ENCODE measurements at regions not wholly inside any gene's neighbourhood (a gene's known extent, or its start where the extent isn't known, plus 50 kb on each side); places are given as distances from the start of the nearest gene placed in this dataset.

DNA sequence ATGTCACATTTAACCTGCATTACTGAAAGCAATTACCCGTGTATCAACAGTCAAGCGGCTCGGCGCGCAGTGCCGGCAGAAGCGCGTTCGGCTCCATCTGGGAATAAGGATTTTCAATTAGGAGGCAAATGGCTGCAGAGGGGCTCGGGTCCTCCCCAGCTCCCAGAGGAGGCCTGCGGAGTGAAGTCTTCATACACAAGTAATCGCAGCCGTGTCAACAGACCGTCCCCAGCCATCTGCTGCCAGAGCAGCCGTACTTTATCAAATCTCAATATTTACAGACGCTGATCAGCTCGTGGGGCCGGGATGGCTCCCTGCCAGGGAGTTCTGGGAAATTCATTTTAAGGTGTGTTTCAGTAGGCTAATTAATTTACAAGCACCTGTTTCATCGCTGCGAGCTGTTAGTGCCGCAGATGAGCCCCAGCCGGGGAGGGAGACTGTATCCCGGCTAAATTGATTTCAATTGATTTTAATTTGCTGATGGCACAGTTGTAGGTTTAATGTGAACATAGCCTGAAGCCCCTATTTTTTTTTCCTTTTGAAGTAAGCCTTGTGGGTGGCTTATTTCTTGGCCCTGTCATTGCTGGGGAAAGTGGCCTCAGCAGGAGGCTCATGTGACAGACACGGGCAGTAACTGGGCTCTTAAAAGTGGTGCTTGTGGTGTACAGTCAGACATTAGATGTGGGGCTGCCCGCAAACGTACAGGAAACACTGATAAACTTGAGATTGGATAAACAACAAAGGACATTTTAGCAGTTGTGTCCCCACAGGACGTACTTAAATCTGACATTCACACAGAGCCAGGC, 252.7 kb downstream of the TEX29 start:
- no peak for DNase-seq
- Histone ChIP-seq H3K4me3 (no peak overlapping the region), H3K27ac (no peak overlapping the region), H3K9me3 (peaks cover 8% of the 10 kb centered on the region), H3K36me3 (no peaks in the 10 kb centered on the region), H3K27me3 (ENCODE audit: low read depth) (no peaks in the 10 kb centered on the region), H3K4me1 (no peaks in the 10 kb centered on the region)
- intact Hi-C loops (cut with DNase I) = no loop called here
- ATAC-seq = no peak
- TF ChIP-seq, protein P1, sequence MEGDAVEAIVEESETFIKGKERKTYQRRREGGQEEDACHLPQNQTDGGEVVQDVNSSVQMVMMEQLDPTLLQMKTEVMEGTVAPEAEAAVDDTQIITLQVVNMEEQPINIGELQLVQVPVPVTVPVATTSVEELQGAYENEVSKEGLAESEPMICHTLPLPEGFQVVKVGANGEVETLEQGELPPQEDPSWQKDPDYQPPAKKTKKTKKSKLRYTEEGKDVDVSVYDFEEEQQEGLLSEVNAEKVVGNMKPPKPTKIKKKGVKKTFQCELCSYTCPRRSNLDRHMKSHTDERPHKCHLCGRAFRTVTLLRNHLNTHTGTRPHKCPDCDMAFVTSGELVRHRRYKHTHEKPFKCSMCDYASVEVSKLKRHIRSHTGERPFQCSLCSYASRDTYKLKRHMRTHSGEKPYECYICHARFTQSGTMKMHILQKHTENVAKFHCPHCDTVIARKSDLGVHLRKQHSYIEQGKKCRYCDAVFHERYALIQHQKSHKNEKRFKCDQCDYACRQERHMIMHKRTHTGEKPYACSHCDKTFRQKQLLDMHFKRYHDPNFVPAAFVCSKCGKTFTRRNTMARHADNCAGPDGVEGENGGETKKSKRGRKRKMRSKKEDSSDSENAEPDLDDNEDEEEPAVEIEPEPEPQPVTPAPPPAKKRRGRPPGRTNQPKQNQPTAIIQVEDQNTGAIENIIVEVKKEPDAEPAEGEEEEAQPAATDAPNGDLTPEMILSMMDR (IDR thresholded peaks at IDR 0.05) = no peak

DNA sequence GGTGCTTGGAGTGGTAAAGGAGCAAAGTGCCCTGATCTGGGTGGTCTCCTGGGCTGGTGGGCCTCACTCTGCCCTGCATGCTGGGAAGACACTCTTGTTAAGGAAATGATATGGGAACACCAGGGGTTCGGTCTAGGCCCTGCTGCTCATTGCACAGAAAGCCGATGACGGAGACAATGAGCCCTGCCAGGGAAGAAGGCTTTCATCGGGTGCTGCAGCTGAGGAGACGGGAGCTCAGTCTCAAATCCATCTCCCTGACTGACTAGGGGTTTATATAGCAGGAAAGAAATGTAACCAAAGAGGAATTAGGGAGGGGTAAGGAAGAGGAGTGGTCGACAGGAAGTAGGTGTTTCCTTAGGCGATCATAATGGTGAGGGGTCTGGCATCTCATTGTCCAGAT, 253.4 kb downstream of the TEX29 start:
- Histone ChIP-seq H3K27me3 (ENCODE audit: low read depth) (no peaks in the 10 kb centered on the region), H3K4me1 (no peaks in the 10 kb centered on the region), H3K9me3 (peaks cover 8% of the 10 kb centered on the region), H3K4me3 (no peak overlapping the region), H3K36me3 (no peaks in the 10 kb centered on the region), H3K27ac (no peak overlapping the region)
- ATAC-seq (no peak), DNase-seq (no peak)
- intact Hi-C loops (cut with DNase I) = no loop called here
- TF ChIP-seq, protein P1 (IDR thresholded peaks at IDR 0.05) = no peak

DNA sequence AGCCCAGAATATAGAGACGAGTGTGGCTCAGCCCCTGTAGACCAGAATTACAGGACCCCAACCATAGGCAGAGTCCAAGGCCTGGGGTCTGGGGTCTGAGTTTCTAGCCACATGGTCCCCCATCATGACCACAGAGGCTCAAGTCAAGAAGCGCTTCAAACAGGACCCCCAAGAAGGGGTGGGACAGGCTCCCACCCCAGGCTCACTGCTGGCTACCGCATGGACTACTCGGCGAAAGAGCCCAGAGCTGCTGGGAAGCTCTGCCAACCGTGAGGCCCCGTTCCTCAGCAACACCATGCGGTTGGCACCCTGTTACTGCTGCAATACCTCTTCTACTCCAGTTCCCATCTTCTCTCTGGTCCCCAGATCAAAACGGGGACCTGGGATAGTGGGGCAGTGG, 254.8 kb downstream of the TEX29 start:
- H3K36me3 ChIP-seq = no peaks in the 10 kb centered on the region
- ATAC-seq (no peak), DNase-seq (no peak)
- no peaks in the 10 kb centered on the region for H3K27me3 ChIP-seq (ENCODE audit: low read depth)
- TF ChIP-seq, protein P1 (IDR thresholded peaks at IDR 0.05) = no peak
- peaks cover 8% of the 10 kb centered on the region for H3K9me3 ChIP-seq
- H3K27ac ChIP-seq = no peak overlapping the region
- no peak overlapping the region for H3K4me3 ChIP-seq
- intact Hi-C loops (cut with DNase I) = no loop called here
- H3K4me1 ChIP-seq = no peaks in the 10 kb centered on the region

DNA sequence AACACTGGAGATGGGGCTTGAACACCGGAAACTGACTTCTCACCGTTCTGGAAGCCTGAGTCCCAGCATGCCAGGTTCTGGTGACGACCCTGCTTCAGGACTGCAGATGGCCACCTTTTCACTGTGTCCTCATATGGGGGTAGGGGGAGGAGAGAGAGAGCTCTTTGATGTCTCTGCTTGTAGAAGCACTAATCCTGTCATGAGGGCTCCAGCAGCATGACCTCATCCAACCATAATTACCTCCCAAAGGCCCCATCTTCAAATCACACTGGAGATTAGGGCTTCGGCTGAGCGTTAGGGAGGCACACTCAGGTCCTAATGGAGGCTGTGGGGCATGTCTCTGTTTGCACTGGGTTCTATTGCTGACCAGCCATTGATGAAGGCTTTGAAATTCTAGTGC, 255.3 kb downstream of the TEX29 start:
- Histone ChIP-seq H3K4me3 (no peak overlapping the region), H3K4me1 (no peaks in the 10 kb centered on the region), H3K27me3 (ENCODE audit: low read depth) (no peaks in the 10 kb centered on the region), H3K27ac (no peak overlapping the region), H3K9me3 (peaks cover 8% of the 10 kb centered on the region), H3K36me3 (no peaks in the 10 kb centered on the region)
- TF ChIP-seq, protein P1 (IDR thresholded peaks at IDR 0.05) = no peak
- intact Hi-C loops (cut with DNase I) = no loop called here
- no peak for DNase-seq
- no peak for ATAC-seq

DNA sequence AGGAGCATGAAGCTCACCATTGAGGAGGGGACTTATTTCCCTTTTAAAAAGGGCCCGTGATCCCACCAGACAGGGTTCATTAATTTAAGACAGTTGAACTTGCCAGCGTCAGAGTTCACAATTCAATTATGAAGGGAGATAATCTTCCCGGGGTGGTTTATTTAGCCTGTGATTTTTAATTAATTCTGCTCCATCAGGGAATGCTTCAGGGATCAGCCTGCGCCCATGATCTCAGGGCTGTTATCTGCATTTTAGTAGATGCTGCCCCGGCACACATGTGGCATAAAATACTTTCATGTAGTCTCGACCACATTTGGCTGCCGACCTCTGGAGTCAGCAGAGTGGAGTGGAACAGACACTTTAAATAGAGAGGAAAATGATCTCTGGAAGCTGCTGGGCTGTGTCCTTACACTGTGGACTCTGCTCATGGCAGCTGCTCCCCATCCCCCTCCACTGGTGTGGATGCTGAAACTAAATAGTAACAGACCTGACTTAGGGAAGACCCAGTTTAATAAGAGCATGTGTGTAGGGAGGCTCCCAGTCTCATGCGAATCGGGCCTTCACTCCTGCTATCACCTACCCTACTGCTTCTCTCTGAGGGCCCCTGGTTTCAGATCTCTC, 256.9 kb downstream of the TEX29 start:
- DNase-seq = no peak
- no peaks in the 10 kb centered on the region for H3K27me3 ChIP-seq (ENCODE audit: low read depth)
- H3K36me3 ChIP-seq = no peaks in the 10 kb centered on the region
- H3K27ac ChIP-seq = no peak overlapping the region
- intact Hi-C loops (cut with DNase I) = no loop called here
- TF ChIP-seq, protein P1 (IDR thresholded peaks at IDR 0.05) = no peak
- H3K9me3 ChIP-seq = peaks cover 8% of the 10 kb centered on the region
- no peak for ATAC-seq
- H3K4me1 ChIP-seq = no peaks in the 10 kb centered on the region
- no peak overlapping the region for H3K4me3 ChIP-seq
